Sigmoid colon (tissue), 4 donors: ENCODE measurements at regions not wholly inside any gene's neighbourhood (a gene's known extent, or its start where the extent isn't known, plus 50 kb on each side); places are given as distances from the start of the nearest gene placed in this dataset.

ENCODE experiments used
- EP300 ChIP-seq, 4 donors: sonication (generic); formaldehyde crosslinking; IDR thresholded peaks; one replicate each; pipeline ENCODE4 v1.6.1; 2017; ENCODE audit warnings: antibody characterized with exemption in 4 of 4
- TF ChIP-seq, protein P1 (sequence below), 4 experiments: fragments of 450-650 bp in 3 of 4; fragments of 200-600 bp in 1 of 4; IDR thresholded peaks; one replicate each; pipeline ENCODE4 v1.5.1; 2016 to 2019; ENCODE audit warnings: antibody characterized with exemption in 4 of 4, mild to moderate bottlenecking in 3 of 4, moderate library complexity in 2 of 4

DNA sequence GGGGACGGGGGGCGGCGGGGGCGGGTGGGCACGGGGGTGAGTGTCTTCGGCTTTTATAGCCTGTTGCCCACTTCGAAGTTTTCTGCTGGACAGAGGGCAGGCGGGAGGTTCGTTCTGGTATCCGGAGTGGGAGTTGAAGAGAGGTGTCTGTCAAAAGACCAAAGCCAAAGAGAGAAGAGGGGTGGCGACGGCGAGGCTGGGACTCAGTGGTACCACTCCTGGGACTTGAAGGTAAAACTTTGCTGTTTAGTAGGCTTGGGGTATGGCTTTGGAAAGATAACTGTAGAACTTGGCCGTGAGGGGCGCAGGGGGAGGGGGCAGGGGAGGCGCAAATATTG, 215.8 kb upstream of the DTNA start:
- TF ChIP-seq, protein P1, sequence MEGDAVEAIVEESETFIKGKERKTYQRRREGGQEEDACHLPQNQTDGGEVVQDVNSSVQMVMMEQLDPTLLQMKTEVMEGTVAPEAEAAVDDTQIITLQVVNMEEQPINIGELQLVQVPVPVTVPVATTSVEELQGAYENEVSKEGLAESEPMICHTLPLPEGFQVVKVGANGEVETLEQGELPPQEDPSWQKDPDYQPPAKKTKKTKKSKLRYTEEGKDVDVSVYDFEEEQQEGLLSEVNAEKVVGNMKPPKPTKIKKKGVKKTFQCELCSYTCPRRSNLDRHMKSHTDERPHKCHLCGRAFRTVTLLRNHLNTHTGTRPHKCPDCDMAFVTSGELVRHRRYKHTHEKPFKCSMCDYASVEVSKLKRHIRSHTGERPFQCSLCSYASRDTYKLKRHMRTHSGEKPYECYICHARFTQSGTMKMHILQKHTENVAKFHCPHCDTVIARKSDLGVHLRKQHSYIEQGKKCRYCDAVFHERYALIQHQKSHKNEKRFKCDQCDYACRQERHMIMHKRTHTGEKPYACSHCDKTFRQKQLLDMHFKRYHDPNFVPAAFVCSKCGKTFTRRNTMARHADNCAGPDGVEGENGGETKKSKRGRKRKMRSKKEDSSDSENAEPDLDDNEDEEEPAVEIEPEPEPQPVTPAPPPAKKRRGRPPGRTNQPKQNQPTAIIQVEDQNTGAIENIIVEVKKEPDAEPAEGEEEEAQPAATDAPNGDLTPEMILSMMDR (IDR thresholded peaks at IDR 0.05): no peak
- no peak for TF ChIP-seq EP300 (IDR thresholded peaks at IDR 0.05)
